ENCODE measurements at regions not wholly inside any gene's neighbourhood (a gene's known extent, or its start where the extent isn't known, plus 50 kb on each side); places are given as distances from the start of the nearest gene placed in this dataset.
A peak's percentile ranks its signal among the peaks of the same experiment; 100 is the strongest.

DNA sequence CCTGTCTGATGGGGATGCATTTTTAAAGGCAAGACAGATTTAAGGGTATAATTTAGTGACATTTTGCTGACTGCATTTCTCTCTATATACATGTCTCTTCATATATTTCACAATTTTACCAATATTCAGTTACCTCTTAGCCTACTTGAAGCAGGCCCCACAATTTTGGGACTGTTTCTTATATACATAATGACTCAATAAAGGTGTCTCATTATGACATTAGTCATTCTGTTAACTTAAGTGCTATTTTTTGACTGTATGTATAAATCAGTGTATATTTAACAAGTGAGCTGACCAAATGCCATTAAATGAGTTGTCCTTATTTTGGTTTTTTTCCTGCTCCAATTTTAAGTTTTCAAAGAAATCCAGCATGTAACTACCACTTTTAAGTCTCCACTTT is 313.3 kb downstream of the SOX4 start:
- Histone ChIP-seq H3K27ac (ENCODE audit: insufficient read length, low read depth, low read length) (no peak overlapping the region), H3T11ph (ENCODE audit: low read length) (no peak overlapping the region), H3K56ac (ENCODE audit: insufficient read length, low read depth, low read length) (no peak overlapping the region), H2AFZ (ENCODE audit: low read length) (no peak overlapping the region), H3K79me1 (ENCODE audit: insufficient read depth, low read depth, low read length, poor library complexity, severe bottlenecking) (peaks cover 2% of the 10 kb centered on the region), H2BK12ac (ENCODE audit: insufficient read length, low read depth, low read length) (no peak overlapping the region), H3K4ac (ENCODE audit: low read depth, low read length) (no peak overlapping the region), H3K27me3 (ENCODE audit: insufficient read depth, low read length) (no peaks in the 10 kb centered on the region), H2AK5ac (ENCODE audit: insufficient read length, low read length) (no peak overlapping the region), H4K5ac (ENCODE audit: insufficient read length, low read depth, low read length) (no peak overlapping the region), H3K23ac (ENCODE audit: insufficient read length, low read depth, low read length) (no peak overlapping the region), H4K20me1 (ENCODE audit: control insufficient read depth, insufficient read depth, insufficient read length) (no peaks in the 10 kb centered on the region), H2BK120ac (ENCODE audit: low read depth, low read length, poor library complexity, severe bottlenecking) (no peak overlapping the region), H3K23me2 (ENCODE audit: insufficient read length, low read depth, low read length, poor library complexity, severe bottlenecking) (no peaks in the 10 kb centered on the region), H3K79me2 (ENCODE audit: insufficient read depth, low read length) (no peaks in the 10 kb centered on the region; the same call in 1 of the 2 replicates), H3K4me2 (ENCODE audit: insufficient read depth, insufficient read length, low read length) (no peak overlapping the region), H3K9me3 (ENCODE audit: control insufficient read depth, low read depth, low read length) (no peaks in the 10 kb centered on the region), H2BK5ac (ENCODE audit: insufficient read length, low read length) (no peak overlapping the region), H2BK20ac (ENCODE audit: low read depth, low read length, poor library complexity, severe bottlenecking) (no peak overlapping the region), H3K14ac (ENCODE audit: insufficient read depth, low read length) (no peak overlapping the region), H3K18ac (ENCODE audit: insufficient read length, low read depth, low read length) (no peak overlapping the region), H4K8ac (replicated peaks; ENCODE audit: insufficient read length, low read depth, low read length) (no peak overlapping the region), H3K9ac (ENCODE audit: extremely low read depth, insufficient read length, low read length) (no peak overlapping the region), H4K91ac (ENCODE audit: insufficient read length, low read depth, low read length) (no peak overlapping the region), H3K4me1 (ENCODE audit: insufficient read depth, low read length) (peaks cover 3% of the 10 kb centered on the region; the same call in 1 of the 2 replicates), H2BK15ac (ENCODE audit: low read depth, low read length) (no peak overlapping the region)
- Mint-ChIP-seq H3K9me3 (no peaks in the 10 kb centered on the region), H3K27me3 (ENCODE audit: low read depth) (no peaks in the 10 kb centered on the region), H3K4me3 (no peak overlapping the region), H3K4me1 (peaks cover 35 to 42% of the 10 kb centered on the region in 2 experiments), H3K36me3 (ENCODE audit: insufficient read depth in 1 of 3, low read depth in 3 of 3) (peaks cover 10 to 19% (median 16%) of the 10 kb centered on the region in 3 experiments), H3K27ac (peak overlapping the region in 2 of 3 experiments; percentile 16 to 83; a peak in 3 of 7 replicates)
- DNase-seq, result no peak
- TF ChIP-seq CTCF (conservative IDR thresholded peaks at IDR 0.05), result no peak
